Breast epithelium (tissue), 3 donors: ENCODE measurements at regions not wholly inside any gene's neighbourhood (a gene's known extent, or its start where the extent isn't known, plus 50 kb on each side); places are given as distances from the start of the nearest gene placed in this dataset.
"Not testable (repeated sequence)": the region's sequence is repeated elsewhere in the genome, so short reads cannot be mapped to it uniquely, and the experiment has no call there.

Experiments used
- CTCF ChIP-seq, 3 donors: fragments of 450-650 bp; IDR thresholded peaks; one replicate each; pipeline ENCODE4 v1.5.1; 2016 to 2017; ENCODE audit warnings: antibody characterized with exemption in 3 of 3, mild to moderate bottlenecking in 3 of 3, moderate library complexity in 3 of 3
- POLR2A ChIP-seq: fragments of 450-650 bp; IDR thresholded peaks from one replicate; pipeline ENCODE4 v1.6.1; 2016; ENCODE audit warnings: antibody characterized with exemption, mild to moderate bottlenecking, moderate library complexity

GRCh38 chr21:17219050-17219449, 293.8 kb upstream of the CXADR start:
- not testable (repeated sequence) for TF ChIP-seq CTCF (IDR thresholded peaks at IDR 0.05); POLR2A
